Prostate gland (tissue), 2 donors: ENCODE measurements at regions not wholly inside any gene's neighbourhood (a gene's known extent, or its start where the extent isn't known, plus 50 kb on each side); places are given as distances from the start of the nearest gene placed in this dataset.

Experiments
- DNase-seq: peaks from one replicate; pipeline ENCODE4 v3.0.0-alpha.2; 2019; ENCODE audit warnings: low spot score
- H3K27ac ChIP-seq, 2 donors: fragments of 200-600 bp; sonication (generic); 2 replicates each; pipeline ENCODE4 v1.5.1; 2017 to 2019
- H3K27me3 ChIP-seq: fragments of 200-600 bp; sonication (generic); replicated peaks from 2 replicates; pipeline ENCODE4 v1.5.1; 2019; ENCODE audit not compliant: insufficient read depth
- H3K36me3 ChIP-seq, 2 donors: fragments of 200-600 bp; sonication (generic); 1 replicate in 1 of 2; 2 replicates in 1 of 2; pipeline versions ENCODE4 v1.5.1 to v1.8.1; 2017 to 2019
- H3K4me1 ChIP-seq: fragments of 200-600 bp; sonication (generic); replicated peaks from 2 replicates; pipeline ENCODE4 v1.5.1; 2019
- H3K4me3 ChIP-seq, 2 donors: fragments of 200-600 bp; sonication (generic); 2 replicates each; pipeline ENCODE4 v1.5.1; 2017 to 2019
- H3K9me3 ChIP-seq: fragments of 200-600 bp; sonication (generic); 2 replicates; pipeline ENCODE4 v1.5.1; 2017
- CTCF ChIP-seq, 4 experiments: fragments of 200-600 bp in 2 of 4; fragments of 450-650 bp in 2 of 4; sonication (generic) in 2 of 4; IDR thresholded peaks; 1 replicate in 3 of 4; 2 replicates in 1 of 4; pipeline ENCODE4 v1.5.1; 2016 to 2019; ENCODE audit warnings: antibody characterized with exemption in 4 of 4, mild to moderate bottlenecking in 2 of 4, moderate library complexity in 2 of 4
- POLR2A ChIP-seq: fragments of 450-650 bp; IDR thresholded peaks from one replicate; pipeline ENCODE4 v1.6.1; 2016; ENCODE audit warnings: antibody characterized with exemption, mild to moderate bottlenecking
- POLR2AphosphoS5 ChIP-seq: sonication (generic); formaldehyde crosslinking; IDR thresholded peaks from one replicate; pipeline ENCODE4 v1.6.1; 2017; ENCODE audit warnings: antibody characterized with exemption
- WGBS: methylation state at CpG from one replicate; pipeline ENCODE4 v1.1.5; 2018; 5-methylcytosine and 5-hydroxymethylcytosine counted together
- intact Hi-C: fragments of 100-400 bp; cut with DNase I; formaldehyde crosslinking; loops from one replicate; pipeline ENCODE4 v1.14.2; 2022

DNA sequence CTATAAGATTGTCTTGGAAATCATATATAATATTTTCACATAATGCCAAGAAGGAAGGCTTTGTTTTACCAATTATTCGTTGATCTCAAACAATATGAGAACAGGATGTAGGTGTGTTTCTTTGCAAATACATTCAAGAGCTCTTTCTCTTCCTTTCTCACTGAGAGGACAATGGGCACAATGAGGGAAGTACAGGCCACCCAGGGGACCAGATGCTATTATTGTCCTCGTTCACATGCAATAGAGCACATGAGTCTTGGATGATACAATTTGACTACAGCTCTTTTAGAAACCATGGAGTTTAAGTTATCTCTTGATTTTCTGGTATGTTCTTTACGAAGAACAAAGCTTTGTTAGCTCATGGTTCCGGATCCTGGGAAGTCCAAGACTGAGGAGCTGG, 323.7 kb upstream of the KLF6 start:
- no peaks in the 10 kb centered on the region for H3K27me3 ChIP-seq
- no peaks in the 10 kb centered on the region for H3K36me3 ChIP-seq
- no peaks in the 10 kb centered on the region for H3K9me3 ChIP-seq
- no peak for TF ChIP-seq POLR2AphosphoS5
- TF ChIP-seq CTCF (IDR thresholded peaks at IDR 0.05) = no peak
- TF ChIP-seq POLR2A = no peak
- no peaks in the 10 kb centered on the region for H3K4me1 ChIP-seq
- intact Hi-C loops = no loop called here
- DNase-seq = no peak
- 90% methylated on average over 4 of the region's 4 CpGs for WGBS
- no peak overlapping the region for H3K4me3 ChIP-seq
- no peak overlapping the region for H3K27ac ChIP-seq

- no peaks in the 10 kb centered on the region for H3K36me3 ChIP-seq
- intact Hi-C loops = no loop called here
Measured at GRCh38 chr10:4107285-4107851, 322.4 kb upstream of the KLF6 start.

GRCh38 chr10:4103603-4104002, 318.6 kb upstream of the KLF6 start:
- 77% methylated on average over 7 of the region's 7 CpGs for WGBS
- no peak overlapping the region for H3K4me3 ChIP-seq

More at GRCh38 chr10:4107285-4107851, 322.4 kb upstream of the KLF6 start:
- TF ChIP-seq CTCF (IDR thresholded peaks at IDR 0.05) (no peak), POLR2A (no peak), POLR2AphosphoS5 (no peak)
- Histone ChIP-seq H3K27ac (no peak overlapping the region), H3K27me3 (no peaks in the 10 kb centered on the region), H3K4me1 (no peaks in the 10 kb centered on the region), H3K9me3 (no peaks in the 10 kb centered on the region), H3K4me3 (no peak overlapping the region)
- 92% methylated on average over 6 of the region's 6 CpGs for WGBS
- no peak for DNase-seq

GRCh38 chr10:4102802-4103344, 317.9 kb upstream of the KLF6 start:
- Histone ChIP-seq H3K27ac (no peak overlapping the region), H3K27me3 (no peaks in the 10 kb centered on the region), H3K9me3 (no peaks in the 10 kb centered on the region), H3K4me3 (no peak overlapping the region), H3K36me3 (no peaks in the 10 kb centered on the region), H3K4me1 (no peaks in the 10 kb centered on the region)
- TF ChIP-seq CTCF (IDR thresholded peaks at IDR 0.05) = no peak
- TF ChIP-seq POLR2AphosphoS5 = no peak
- no peak for TF ChIP-seq POLR2A
- intact Hi-C loops = no loop called here
- no peak for DNase-seq
- 91% methylated on average over 2 of the region's 2 CpGs for WGBS

More at GRCh38 chr10:4103603-4104002, 318.6 kb upstream of the KLF6 start:
- Histone ChIP-seq H3K27me3 (no peaks in the 10 kb centered on the region), H3K27ac (no peak overlapping the region), H3K36me3 (no peaks in the 10 kb centered on the region), H3K9me3 (no peaks in the 10 kb centered on the region), H3K4me1 (no peaks in the 10 kb centered on the region)
- intact Hi-C loops = no loop called here
- no peak for DNase-seq
- TF ChIP-seq POLR2AphosphoS5 (no peak), CTCF (IDR thresholded peaks at IDR 0.05) (no peak), POLR2A (no peak)
